Tibial nerve (tissue), 4 donors: ENCODE measurements at regions not wholly inside any gene's neighbourhood (a gene's known extent, or its start where the extent isn't known, plus 50 kb on each side); places are given as distances from the start of the nearest gene placed in this dataset.

Experiments
- DNase-seq, 2 donors: peaks; one replicate each; pipeline ENCODE4 v3.0.0-alpha.2; 2019; ENCODE audit warnings: low spot score in 2 of 2
- H3K27ac ChIP-seq, 4 donors: fragments of 200-600 bp; sonication (generic) in 3 of 4; one replicate each; pipeline ENCODE4 v1.5.1; 2017 to 2019; ENCODE audit warnings: mild to moderate bottlenecking in 1 of 4
- H3K27me3 ChIP-seq, 2 donors: fragments of 200-600 bp; sonication (generic) in 1 of 2; one replicate each; pipeline versions ENCODE4 v1.5.1 to v1.6.0; 2017 to 2019
- H3K36me3 ChIP-seq, 3 donors: fragments of 200-600 bp; sonication (generic); one replicate each; pipeline ENCODE4 v1.5.1; 2018 to 2019
- H3K4me1 ChIP-seq, 4 donors: fragments of 200-600 bp; sonication (generic) in 3 of 4; one replicate each; pipeline ENCODE4 v1.5.1; 2017 to 2019
- H3K4me3 ChIP-seq, 4 donors: fragments of 200-600 bp; sonication (generic) in 3 of 4; one replicate each; pipeline ENCODE4 v1.5.1; 2017 to 2019; ENCODE audit warnings: mild to moderate bottlenecking in 1 of 4, moderate library complexity in 1 of 4
- H3K9me3 ChIP-seq, 4 donors: fragments of 200-600 bp; sonication (generic) in 3 of 4; one replicate each; pipeline ENCODE4 v1.5.1; 2017 to 2019
- EP300 ChIP-seq, 2 donors: sonication (generic); formaldehyde crosslinking; IDR thresholded peaks; one replicate each; pipeline ENCODE4 v1.6.1; 2017; ENCODE audit warnings: antibody characterized with exemption in 2 of 2, mild to moderate bottlenecking in 1 of 2
- POLR2A ChIP-seq, 2 donors: fragments of 450-650 bp; IDR thresholded peaks; one replicate each; pipeline ENCODE4 v1.6.1; 2017; ENCODE audit warnings: antibody characterized with exemption in 2 of 2, mild to moderate bottlenecking in 2 of 2, moderate library complexity in 2 of 2
- WGBS, 2 donors: methylation state at CpG; one replicate each; pipeline ENCODE4 v1.1.5; 2018; 5-methylcytosine and 5-hydroxymethylcytosine counted together
- TF ChIP-seq, protein P1 (sequence below), 5 experiments: fragments of 200-600 bp in 3 of 5; fragments of 450-650 bp in 2 of 5; sonication (generic) in 3 of 5; IDR thresholded peaks; one replicate each; pipeline ENCODE4 v1.5.1; 2016 to 2019; ENCODE audit warnings: antibody characterized with exemption in 5 of 5, mild to moderate bottlenecking in 3 of 5, moderate library complexity in 2 of 5

DNA sequence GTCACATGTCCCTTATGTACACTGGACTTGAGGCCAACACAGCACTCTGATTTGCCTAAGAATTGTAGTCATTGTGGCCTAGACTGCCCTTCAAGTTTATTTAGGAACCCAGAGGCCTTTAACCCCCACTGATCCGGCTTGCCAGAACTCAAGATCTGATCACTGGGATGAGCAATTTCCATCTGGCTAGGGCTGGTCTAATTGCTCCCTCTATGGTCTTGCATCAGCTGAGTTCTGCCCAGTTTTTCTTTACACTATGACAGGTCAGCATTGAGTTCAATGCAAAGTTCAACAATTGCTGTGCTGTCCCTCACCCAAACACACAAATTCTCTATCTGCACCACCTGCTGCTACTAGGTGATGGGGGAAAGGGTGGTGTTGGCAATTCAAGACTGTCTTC is 146.9 kb upstream of the MDGA2 start:
- Histone ChIP-seq H3K4me3 (no peak overlapping the region), H3K36me3 (no peaks in the 10 kb centered on the region), H3K27ac (no peak overlapping the region), H3K4me1 (no peaks in the 10 kb centered on the region), H3K9me3 (peaks cover 0 to 2% (median 0%) of the 10 kb centered on the region in 4 donors), H3K27me3 (no peaks in the 10 kb centered on the region)
- TF ChIP-seq, protein P1, sequence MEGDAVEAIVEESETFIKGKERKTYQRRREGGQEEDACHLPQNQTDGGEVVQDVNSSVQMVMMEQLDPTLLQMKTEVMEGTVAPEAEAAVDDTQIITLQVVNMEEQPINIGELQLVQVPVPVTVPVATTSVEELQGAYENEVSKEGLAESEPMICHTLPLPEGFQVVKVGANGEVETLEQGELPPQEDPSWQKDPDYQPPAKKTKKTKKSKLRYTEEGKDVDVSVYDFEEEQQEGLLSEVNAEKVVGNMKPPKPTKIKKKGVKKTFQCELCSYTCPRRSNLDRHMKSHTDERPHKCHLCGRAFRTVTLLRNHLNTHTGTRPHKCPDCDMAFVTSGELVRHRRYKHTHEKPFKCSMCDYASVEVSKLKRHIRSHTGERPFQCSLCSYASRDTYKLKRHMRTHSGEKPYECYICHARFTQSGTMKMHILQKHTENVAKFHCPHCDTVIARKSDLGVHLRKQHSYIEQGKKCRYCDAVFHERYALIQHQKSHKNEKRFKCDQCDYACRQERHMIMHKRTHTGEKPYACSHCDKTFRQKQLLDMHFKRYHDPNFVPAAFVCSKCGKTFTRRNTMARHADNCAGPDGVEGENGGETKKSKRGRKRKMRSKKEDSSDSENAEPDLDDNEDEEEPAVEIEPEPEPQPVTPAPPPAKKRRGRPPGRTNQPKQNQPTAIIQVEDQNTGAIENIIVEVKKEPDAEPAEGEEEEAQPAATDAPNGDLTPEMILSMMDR (IDR thresholded peaks at IDR 0.05): no peak
- no peak for DNase-seq
- WGBS, 2 donors: 33 to 57% methylated on average over 1 of the region's 1 CpG

DNA sequence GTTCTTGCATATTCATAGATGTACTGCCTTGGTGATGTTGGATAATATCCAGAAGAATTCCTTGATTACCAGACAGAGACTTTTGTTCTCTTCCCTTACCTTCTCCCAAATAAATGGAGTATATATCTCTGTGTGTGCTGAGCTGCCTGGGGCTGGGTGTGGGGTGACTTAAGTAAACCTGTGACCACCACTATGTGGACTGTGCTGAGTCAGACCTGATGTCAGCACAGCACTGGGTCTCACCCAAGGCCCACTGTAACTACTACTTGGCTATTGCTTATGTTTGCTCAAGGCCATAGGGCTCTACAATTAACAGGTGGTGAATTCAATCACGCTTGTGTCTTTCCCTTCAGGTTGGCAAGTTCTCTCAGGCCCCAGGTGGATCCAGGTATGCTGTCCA is 145.7 kb upstream of the MDGA2 start:
- Histone ChIP-seq H3K27ac (no peak overlapping the region), H3K27me3 (no peaks in the 10 kb centered on the region), H3K4me3 (no peak overlapping the region), H3K9me3 (peaks cover 0 to 12% (median 0%) of the 10 kb centered on the region in 4 donors), H3K36me3 (no peaks in the 10 kb centered on the region), H3K4me1 (no peaks in the 10 kb centered on the region)
- TF ChIP-seq POLR2A (IDR thresholded peaks at IDR 0.05) (no peak), EP300 (IDR thresholded peaks at IDR 0.05) (no peak)
- TF ChIP-seq, protein P1 (IDR thresholded peaks at IDR 0.05): no peak
- no peak for DNase-seq
- 56 to 95% methylated on average over 1 of the region's 1 CpG for WGBS, 2 donors

DNA sequence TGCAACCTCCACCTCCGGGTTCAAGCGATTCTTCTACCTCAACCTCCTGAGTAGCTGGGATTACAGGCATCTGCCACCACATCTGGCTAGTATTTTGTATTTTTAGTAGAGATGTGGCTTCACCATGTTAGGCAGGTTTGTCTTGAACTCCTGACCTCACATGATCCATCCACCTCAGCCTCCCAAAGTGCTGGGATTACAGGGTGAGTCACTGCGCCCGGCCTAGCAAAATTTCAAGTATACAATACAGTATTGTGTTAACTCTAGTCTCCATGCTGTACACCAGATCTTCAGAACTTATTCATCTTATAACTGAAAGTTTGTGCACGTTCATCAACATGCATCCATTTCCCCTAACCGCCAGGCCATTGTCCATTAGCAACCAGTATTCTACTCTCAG is 115.1 kb upstream of the MDGA2 start:
- no peaks in the 10 kb centered on the region for H3K36me3 ChIP-seq
- H3K9me3 ChIP-seq: no peaks in the 10 kb centered on the region
- 91 to 97% methylated on average over 6 of the region's 6 CpGs for WGBS, 2 donors
- H3K27ac ChIP-seq: no peak overlapping the region
- no peak overlapping the region for H3K4me3 ChIP-seq
- H3K27me3 ChIP-seq: no peaks in the 10 kb centered on the region
- no peaks in the 10 kb centered on the region for H3K4me1 ChIP-seq
- TF ChIP-seq POLR2A (IDR thresholded peaks at IDR 0.05): no peak
- no peak for TF ChIP-seq EP300 (IDR thresholded peaks at IDR 0.05)
- TF ChIP-seq, protein P1 (IDR thresholded peaks at IDR 0.05): no peak
- DNase-seq: no peak

DNA sequence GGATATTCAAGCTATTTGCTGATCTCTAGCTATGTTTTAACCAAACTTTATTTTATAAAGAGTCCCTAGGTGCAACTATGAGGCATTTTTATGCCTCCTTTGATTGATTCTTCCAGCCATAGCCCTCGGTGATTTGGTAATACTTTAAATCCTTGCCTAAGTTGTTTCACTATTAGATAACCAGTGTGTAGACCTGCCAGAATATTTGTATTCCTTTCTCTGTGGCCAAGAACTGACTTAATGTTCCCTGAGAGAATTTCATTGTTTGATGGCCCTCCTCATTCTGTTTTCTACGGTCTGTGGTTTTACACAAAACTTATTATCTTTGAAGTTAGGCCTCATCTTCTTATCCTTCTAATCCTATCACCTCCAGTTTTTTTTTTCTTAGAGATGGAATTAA is 109.7 kb upstream of the MDGA2 start:
- no peaks in the 10 kb centered on the region for H3K36me3 ChIP-seq
- no peaks in the 10 kb centered on the region for H3K4me1 ChIP-seq
- no peaks in the 10 kb centered on the region for H3K9me3 ChIP-seq
- H3K4me3 ChIP-seq: no peak overlapping the region
- DNase-seq: no peak
- H3K27me3 ChIP-seq: no peaks in the 10 kb centered on the region
- TF ChIP-seq EP300 (IDR thresholded peaks at IDR 0.05) (no peak), POLR2A (IDR thresholded peaks at IDR 0.05) (no peak)
- TF ChIP-seq, protein P1 (IDR thresholded peaks at IDR 0.05): no peak
- WGBS, 2 donors: 39 to 58% methylated on average over 2 of the region's 2 CpGs
- no peak overlapping the region for H3K27ac ChIP-seq

DNA sequence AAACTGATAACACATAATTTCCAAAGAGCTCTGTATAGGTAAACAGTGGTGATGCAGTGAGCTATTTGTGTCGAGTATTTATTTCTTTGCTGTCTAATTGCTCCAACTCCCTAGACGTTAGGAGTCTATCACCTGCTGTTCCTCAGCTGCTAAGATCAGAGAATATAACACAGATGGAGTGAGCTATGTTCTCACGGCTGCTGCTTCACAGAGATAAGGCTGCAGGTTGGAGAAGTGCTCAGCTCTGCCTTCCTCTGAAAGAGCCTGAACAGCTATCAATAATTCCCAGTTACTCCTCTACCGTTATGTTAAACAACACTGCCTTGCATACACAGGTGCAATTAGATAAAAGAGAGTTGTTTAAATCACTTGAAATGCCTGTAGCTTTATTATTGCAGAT is 103.2 kb upstream of the MDGA2 start:
- TF ChIP-seq, protein P1 (IDR thresholded peaks at IDR 0.05): no peak
- Histone ChIP-seq H3K27ac (no peak overlapping the region), H3K4me1 (no peaks in the 10 kb centered on the region), H3K27me3 (no peaks in the 10 kb centered on the region), H3K4me3 (no peak overlapping the region), H3K36me3 (no peaks in the 10 kb centered on the region), H3K9me3 (no peaks in the 10 kb centered on the region)
- WGBS, 2 donors: 38 to 48% methylated on average over 4 of the region's 4 CpGs
- DNase-seq: no peak
